GM11168 (cell line): ENCODE measurements at regions not wholly inside any gene's neighbourhood (a gene's known extent, or its start where the extent isn't known, plus 50 kb on each side); places are given as distances from the start of the nearest gene placed in this dataset.

Experiments
- in situ Hi-C: fragments of 300-500 bp; cut with MboI; formaldehyde crosslinking; loops from one replicate; pipeline ENCODE4 v1.12.0; 2022; ENCODE audit warnings: low sequenced_read_pairs; ENCODE audit not compliant: unreplicated experiment

DNA sequence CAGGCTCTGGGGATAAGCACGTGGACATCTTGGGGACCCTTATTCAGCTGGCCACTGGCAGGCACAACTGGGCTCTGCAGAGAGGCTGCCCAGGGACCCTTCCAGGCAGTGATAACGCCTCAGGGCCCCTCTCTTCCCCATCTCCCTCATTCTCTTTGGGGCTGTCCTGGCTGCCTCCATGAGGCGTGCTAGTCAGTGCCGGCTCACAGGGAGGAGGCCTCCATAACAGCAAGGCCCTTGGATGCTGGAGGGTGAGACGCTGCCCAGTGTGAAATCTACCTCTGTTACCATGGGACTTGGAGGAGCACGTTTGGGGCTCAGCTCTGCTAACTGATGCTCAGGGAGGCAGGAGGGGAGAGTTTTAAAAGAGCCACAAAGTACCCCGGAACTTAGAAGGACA lies 221.3 kb downstream of the CTTN start:
- in situ Hi-C loops = no loop called here

DNA sequence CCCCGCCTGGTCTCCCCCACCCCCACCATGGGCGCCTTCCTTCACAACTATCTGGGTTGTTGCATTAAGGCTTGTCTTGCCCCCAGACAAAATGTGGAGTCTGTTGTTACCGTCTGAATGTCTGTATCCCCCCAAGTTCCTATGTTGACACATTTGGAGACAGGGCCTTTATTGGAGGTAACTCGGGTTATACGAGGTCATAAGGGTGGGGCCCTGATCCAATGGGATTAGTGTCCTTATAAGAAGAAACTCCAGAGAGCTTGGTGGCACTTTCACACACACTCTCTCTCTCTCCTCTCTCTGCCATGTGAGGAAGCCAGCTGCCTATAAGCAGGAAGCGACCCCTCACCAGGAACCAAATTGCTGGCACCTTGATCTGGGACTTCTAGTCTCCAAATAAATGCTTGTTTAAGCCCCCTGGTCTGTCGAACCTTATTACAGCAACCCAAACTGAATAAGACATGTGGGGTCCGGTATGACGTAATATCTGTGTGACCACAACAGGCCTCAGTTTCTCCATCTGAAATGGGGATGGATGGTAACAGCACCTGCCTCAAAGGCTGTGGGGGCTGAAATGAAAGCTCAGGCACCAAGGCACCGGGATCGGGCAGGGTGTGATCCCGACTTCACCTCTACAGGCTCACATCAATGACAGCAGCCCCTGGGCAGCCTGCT lies 222.3 kb downstream of the CTTN start:
- in situ Hi-C loops = no loop called here

DNA sequence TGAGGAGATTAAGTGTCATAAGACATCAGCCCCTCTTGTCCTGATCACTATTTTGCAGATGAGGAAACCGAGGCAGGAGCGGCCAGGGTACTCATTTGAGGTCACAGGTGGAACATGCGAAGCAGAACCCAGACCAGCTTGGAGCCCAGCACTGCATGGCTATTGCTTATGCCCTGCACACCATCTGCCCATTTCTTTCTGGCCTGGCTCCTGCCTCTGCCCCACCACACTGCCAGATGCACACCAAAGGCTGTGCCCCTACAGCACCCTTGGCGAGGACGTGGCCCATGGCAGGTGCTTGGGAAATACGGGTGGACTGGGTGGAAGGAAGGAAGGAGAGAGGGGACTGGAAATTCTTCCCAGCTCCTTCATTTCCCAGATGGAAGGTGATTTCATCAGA lies 222.9 kb downstream of the CTTN start:
- in situ Hi-C loops = no loop called here

DNA sequence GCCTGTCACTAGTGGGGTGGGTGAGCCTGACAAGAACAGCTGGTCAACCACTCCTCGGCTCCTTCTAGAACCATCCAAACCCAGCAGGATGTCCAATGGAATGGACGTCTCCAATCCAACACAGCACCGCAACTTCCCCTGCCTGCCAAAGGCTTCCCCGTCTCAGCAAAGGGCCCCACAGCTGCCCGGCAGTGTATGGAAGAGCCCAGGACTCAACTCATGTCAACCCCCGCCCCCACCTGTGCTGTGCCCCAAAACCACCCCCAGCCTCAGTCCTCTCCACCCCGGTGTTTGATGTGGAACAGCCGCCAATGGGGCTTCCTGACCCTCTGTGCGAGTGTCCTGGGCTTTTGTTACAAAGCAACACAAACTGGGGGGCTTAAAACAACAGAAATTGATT lies 223.8 kb downstream of the CTTN start:
- in situ Hi-C loops = no loop called here

DNA sequence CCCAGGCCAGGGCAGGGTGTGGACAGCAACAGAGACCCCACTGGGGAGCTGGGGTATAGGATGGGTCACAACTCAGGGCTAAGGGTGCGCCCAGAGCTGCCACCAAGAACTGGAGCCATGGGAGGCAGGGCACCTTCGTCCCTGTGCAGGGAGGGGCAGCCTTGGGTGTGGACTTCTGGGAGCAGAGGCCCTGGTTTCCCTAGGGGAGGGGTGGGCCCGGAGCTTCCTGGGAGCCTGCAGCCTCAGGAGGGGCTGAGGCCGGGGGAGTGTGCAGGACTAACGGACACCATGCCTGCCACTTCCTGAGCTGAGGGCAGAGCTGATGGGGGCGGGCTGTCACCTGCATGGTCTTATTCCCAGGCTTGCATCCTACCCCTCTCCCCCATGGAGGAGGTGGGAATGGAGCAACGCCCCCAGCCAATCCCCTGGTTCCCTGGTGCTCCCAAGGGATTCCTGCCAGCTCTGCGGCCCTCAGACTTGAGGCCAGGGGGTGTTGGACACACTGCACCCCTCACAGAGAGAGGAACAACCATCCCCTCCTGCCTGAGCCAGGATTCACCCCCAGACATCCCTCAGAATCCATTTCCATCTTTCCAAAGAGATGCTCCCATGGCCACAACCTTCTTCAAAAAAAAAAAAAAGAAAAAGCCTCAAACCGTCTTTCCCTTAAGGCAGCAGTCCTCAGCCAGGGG lies 225.7 kb downstream of the CTTN start:
- in situ Hi-C loops = no loop called here

DNA sequence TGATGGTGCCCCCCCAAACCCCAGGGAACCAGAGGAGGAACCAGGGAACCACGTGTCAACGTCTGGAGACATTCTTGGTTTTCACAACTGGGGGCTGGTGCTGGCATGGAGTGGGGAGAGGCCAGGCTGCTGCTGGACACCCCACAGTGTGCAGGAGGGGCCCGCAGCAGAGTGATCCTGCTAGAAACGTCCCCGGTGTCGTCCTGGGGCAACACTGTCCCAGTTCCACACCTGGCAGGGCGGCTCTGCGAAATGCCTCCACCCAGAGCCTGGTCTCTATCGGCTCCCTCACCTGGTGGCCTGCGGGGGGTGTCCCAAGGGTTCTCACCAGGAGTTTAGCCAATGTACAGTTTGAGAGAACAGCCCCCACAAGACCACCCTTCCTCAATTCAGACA lies 226.3 kb downstream of the CTTN start:
- in situ Hi-C loops = no loop called here

DNA sequence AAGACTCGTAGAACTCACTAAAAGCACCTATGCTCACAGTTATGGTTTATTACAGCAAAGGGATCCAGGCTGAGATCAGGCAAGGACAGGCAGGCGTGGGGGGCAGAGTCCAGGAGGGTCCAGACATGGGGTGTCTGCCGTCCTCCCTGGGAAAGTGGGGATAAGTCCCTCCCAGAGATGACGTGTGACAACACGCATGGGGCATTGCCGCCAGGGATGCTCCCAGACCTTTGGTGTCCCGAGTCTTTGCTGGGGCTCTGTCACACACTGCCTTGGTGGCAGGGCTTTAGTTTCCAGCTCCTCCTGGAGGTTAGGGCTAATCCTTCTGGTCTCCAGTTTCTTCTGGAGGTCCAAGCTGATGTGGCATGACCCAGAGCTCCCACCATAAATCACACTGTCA lies 226.7 kb downstream of the CTTN start:
- in situ Hi-C loops = no loop called here

DNA sequence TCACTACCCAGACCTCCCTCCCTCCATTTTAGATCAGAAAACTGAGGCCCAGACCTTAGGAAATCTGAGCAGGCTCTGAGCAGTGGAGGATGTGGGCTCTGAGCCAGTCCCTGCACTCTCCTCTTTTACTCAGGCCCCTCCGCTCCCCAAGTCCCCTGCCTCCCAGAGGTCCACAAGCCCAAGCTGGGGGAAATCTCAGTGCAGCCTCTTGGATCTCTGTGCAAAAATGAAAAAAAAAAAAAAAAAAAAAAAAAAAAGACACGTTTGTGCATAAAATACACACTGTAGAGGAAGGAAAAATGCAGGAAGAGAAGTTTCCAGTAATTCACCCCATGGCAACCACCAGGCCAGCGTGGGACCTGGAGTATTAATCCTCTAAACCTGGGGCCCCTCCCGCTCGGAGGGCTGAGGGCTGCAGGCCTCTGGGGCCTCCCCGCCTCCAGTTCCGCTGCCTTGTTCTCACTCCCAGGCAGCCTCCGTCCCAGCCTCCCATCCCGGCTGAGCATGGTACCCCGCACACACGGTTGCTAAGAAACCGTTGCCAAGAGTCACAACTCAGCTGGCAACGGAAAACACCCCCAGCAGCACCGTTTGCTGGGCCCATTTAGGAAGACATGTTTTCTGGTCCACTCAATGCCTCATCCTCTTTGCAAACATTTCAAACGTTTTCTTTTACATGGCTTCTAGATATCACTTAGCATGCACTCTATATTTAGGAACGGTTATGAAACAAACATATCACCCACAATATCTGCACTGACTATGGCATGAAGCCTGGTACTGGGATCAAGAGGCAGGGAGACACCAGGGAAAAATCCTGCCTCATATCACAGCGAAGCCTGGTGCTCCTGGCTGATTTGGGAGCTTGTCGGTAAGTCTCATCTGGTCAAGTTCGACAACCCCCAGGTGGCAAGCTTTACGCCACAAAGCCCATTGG lies 227.5 kb downstream of the CTTN start:
- in situ Hi-C loops = no loop called here

DNA sequence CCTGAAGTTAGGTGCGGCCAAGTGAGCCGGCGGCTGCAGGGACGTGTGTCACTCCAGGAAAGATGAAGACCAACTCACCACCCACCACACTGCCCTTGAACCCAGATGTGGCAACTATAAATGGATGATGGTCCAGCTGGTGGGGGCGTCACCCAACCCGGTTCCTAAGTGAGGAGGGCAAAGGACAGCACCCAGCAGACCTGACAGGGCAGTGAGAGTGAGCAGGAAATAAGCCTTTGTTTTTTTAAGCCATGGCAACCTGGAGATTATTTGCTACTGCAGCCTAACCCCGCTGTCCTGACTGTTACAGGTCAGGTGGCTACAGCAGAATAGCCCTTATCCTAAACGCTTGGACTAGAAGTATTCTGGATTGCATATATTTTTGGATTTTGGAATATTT lies 228.9 kb downstream of the CTTN start:
- in situ Hi-C loops = no loop called here

DNA sequence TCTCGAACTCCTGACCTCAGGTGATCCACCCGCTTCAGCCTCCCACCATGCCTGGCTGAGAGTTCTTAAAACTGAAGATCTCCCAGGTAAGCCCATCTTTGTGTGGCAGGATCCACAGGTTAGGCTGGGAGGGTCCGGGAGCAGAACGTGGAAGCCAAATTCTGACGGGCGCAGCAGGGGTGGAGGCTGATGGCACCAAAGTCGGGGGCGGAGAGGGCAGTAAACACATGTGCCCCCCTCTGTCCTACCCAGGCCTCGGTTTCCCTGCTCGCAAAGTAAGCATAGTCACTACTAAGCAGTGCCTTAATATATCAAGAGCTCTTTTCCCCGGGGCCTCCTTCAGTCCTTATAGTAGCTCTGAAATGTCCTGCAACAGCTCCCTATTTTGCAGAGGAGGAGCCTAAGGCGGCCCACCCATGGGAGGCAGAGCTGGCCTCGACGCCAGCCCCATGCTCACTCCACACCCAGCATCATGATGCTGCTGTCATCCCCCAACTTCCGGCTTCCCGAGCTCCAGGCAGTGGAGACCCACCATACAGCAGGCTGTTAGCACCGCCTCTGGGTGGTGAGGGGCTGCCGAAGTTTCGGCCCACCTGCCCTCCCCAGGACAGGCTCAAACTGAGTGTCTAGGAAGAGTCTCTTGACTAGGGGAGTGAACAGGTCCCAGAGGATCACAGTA lies 230.0 kb downstream of the CTTN start:
- in situ Hi-C loops = no loop called here

DNA sequence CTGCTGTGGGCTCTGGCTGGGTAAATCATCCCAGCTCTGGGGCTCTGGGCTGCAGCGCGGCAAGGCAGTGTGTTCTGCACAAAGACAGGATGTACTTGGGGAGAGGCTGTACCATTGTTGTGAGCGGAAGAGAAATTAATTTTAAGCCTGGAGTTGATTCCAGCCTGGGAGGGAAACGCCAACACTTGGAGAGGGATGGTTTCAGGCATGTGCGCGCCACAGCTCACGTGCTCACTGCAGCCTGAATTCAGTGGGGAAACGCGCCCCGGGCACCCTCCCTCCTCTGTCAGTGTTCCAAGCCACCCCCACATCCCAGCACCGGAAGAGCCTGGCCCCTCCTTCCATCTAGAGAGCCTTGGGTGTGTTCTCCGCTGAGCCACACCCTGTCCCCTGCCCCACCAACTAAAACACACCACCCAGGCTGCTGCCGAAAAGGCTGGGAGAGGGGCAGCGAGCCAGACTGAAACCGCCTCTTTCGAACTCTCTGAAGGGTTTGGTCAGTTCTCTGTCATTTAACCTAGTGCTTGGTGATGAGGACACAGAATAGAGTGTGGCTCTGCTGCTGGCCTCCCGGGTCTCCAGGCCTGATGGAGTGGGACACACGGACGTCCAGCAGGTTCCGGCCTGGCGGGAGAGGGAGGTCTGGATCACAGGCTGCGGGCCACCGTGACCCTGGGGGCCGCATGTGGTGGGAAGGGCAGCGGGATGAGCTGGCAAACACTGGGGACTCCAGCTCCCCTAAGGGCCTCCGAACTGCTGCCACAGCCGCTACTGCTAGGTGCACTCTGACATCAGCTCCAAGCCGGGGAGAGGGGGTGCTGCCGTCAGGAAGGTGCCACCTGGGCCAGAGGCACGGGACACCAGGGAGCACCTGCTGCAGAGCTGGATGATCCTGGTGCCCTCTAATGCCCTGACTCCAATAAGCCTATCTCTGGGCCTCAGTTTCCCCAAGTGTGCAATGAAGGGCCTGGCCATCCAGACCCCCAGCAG lies 230.8 kb downstream of the CTTN start:
- in situ Hi-C loops = no loop called here

DNA sequence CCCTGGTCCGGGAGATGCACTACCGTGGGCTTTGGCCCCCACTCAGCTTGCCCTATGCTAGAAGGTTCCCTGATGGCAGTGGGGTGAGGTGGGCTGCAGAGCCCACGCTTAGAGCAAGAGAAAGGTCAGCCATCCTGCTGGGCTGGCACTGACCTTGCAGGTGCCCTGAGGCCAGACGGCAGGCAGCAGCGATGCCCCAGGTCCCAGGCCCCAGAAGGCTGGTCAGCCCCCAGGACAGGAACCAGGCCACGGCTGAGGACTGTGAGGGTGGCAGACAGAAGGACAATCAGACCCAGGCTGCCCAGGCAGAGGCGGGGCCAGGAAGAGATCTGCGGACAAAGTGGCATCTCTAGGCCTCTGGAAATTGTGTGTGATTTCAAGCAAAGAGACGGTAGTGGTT lies 231.7 kb downstream of the CTTN start:
- in situ Hi-C loops = no loop called here

DNA sequence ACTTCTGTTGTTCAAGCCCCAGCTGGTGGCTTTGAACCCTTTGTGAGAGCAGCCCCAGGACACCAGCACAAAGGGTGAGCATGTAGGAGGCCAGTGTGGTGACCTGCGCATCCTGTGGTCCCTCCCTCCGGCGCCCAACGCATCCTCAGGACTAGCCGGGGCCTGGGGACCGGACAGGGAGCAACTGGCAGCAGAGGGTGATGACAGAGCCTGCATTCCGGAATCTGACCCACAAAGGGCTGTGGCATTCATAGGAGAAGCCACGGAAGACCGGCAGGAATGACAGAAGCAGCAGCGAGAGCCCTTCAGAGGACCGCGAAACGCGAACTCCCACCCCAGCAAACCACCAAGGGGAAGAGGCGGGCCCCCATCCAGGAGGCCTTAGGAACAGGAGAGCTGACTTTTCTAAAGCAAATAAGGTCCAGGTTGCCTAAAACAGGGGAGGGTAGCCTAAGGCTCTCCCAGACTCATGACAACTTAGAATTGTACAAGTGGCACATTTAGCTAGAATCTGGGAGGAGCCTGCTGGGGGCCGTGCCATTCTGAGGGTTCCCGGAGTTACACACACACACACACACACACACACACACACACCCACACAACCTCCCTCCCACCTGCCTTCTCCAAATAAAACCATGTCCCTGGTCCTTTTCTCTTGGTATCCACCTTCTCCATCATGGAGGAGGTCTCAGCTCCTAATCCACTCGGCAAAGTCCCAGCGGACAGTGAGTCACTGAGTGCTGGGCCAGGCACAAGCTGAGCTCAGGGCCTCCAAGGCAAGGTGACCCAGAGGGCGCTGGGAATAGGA lies 232.7 kb downstream of the CTTN start:
- in situ Hi-C loops = no loop called here

DNA sequence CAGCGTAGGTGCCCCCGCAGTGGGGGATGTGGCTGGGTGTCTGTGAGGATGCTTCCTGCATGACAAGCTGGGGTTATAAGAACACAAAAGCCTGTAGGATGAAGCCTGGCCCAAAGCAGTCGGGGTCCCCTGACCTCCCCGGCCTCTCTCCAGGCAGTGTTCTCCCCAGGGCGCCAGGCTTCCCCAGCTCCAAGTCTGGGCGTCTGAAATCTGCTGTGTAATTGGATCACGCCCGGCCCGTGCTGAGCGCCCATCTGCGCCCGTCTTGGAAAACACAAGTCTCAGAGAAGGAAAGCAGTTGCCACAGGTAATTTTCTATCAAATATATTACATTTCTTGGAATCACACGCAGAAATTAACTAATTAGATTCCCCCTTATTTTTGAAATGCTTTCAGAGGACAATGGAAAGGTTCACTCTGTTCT lies 233.3 kb downstream of the CTTN start:
- in situ Hi-C loops = no loop called here

DNA sequence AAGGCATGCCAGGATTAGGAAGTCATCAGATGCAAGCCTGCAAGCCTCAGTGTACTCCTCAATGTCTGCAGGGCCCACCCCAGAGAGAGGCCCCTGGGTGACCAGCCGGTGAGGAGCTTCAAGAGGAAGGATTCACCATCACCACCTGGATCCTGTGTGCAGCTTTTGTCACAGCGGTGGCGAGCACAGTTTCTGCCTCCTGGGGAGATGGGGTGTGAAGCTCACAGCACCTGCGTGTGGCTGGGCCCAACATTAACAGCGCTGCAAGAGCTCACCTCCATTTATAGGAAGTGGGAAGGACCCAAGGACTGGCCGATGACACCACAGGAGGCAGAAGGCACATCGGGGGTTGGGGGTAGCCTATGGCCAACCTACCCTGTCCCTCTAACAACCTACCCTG lies 235.3 kb downstream of the CTTN start:
- in situ Hi-C loops = no loop called here

DNA sequence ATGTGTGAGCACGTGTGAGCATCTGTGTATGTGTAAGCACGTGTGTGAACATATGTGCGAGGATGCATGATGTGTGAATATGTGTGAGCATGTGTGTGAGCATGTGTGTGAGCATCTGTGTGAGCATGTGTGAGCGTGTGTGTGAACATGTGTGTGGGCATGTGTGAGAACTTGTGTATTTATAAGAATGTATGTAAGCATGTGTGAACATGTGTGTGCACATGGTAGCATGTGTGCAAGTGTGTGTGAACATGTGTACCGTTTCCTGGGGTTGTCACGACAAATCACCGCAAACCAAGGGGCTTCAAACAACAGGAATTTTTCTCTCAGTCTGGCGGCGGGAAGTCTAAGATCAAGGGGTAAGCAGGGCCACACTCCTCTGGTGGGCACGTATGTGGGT lies 238.3 kb downstream of the CTTN start:
- in situ Hi-C loops = no loop called here

DNA sequence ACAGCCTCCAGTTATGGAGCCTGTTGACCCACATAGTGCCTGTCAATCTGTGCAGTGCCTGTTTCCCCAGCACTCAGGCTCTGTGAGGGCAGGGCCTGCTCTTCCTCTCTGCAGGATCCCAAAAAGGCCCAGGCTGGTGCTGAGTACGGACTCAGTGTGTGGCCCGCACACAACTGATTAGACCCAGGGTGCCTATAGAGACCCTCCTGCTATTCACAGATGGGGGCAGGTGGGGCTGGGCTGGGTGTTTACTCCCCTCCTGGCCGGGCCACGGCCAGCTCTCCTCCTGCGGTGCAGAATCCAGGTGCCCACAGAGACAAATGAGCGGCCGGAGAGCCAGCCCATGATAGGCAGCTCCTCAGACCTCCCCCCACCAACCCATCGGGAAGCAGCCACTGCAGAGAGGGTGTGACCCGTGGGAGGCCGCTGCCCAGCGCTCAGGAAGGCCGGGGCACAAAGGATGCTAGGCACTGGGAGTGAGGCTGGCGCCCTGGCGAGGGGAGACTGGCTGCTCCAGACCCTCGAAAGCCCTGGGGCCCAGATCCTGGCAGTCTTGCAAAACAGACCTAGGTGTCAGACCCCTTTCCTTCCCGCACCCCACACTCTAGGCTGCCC lies 239.0 kb downstream of the CTTN start:
- in situ Hi-C loops = no loop called here

DNA sequence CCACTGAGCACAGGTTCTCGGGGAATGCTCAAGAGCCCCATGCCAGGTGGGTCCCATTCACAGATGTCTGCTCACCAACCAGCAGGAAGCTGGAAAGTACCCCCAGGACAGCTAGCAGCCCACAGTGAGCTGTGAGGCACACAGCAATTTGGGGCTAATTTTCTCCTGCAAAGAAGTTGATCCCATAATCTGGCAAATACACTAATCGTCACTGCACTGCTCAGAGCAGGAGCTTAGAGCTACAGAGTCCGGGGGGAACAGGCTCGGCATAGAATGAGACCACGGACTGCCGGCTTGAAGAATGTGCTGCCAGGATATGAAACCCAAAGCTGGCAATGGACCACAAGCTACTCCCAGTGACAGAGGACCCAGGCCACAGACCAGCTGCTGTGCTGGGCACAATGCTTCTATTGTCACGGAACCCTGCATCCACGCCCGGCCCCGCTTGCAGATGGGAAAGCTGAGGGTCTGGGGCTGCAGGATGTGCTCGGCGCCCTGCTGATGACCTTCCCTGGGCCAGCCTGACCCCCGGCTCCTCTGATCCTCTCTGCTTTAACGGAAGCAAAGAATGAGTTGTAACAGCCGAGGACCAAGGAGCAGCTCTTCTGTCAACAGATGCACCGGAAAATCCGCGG lies 239.7 kb downstream of the CTTN start:
- in situ Hi-C loops = no loop called here
